PC-9 (cell line): ENCODE measurements at regions not wholly inside any gene's neighbourhood (a gene's known extent, or its start where the extent isn't known, plus 50 kb on each side); places are given as distances from the start of the nearest gene placed in this dataset.

ENCODE experiments used
- CTCF ChIP-seq: fragments of 200-600 bp; sonication (generic); conservative IDR thresholded peaks from 2 replicates; pipeline ENCODE4 v1.6.1; 2017; ENCODE audit warnings: mixed run types, antibody characterized with exemption, mild to moderate bottlenecking, moderate library complexity
- EZH2 ChIP-seq: fragments of 200-600 bp; sonication (generic); IDR thresholded peaks from 2 replicates; pipeline ENCODE4 v1.8.0; 2017; ENCODE audit warnings: antibody characterized with exemption, low read depth

GRCh38 chr12:94092516-94093241 is 55.7 kb upstream of the PLXNC1 start:
- TF ChIP-seq CTCF (no peak), EZH2 (no peak)
